T-helper 2 cell treated with Interferon-gamma antibody and Interleukin-4, amounts not matched to agents 100 ng/mL and 5 ng/mL, for 36 hours (primary cell): ENCODE measurements at regions not wholly inside any gene's neighbourhood (a gene's known extent, or its start where the extent isn't known, plus 50 kb on each side); places are given as distances from the start of the nearest gene placed in this dataset.

Source experiments
- intact Hi-C: fragments of 100-400 bp; cut with micrococcal nuclease; formaldehyde crosslinking; loops from one replicate; pipeline ENCODE4 v1.15.1; 2023

- intact Hi-C loops = no loop called here
Observed at GRCh38 chr6:110033101-110033500, 55.0 kb downstream of the GPR6 start.

GRCh38 chr6:110033749-110034666 is 55.9 kb downstream of the GPR6 start:
- intact Hi-C loops = no loop called here

- intact Hi-C loops = no loop called here
Observed at GRCh38 chr6:110034667-110035036, 56.5 kb downstream of the GPR6 start.

DNA sequence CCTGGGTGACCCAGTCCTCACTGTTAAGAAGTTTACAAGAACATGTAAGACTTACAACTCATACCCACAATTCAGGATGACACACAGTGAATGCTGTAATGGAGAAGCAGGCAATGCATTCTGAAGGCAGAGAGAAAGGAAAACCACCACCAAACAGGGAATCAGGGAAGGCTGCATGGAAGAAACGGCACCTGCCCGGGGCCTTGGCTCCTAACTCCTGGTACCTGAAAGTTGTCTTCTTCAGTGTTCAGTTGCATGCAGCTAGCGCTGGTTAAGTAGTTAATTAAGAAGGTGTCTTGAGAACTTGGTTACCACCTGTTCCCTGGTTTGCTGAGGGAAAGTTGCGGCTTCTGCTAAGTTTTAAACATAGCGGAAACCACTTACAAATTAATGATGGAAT is 57.2 kb downstream of the GPR6 start:
- intact Hi-C loops = no loop called here

DNA sequence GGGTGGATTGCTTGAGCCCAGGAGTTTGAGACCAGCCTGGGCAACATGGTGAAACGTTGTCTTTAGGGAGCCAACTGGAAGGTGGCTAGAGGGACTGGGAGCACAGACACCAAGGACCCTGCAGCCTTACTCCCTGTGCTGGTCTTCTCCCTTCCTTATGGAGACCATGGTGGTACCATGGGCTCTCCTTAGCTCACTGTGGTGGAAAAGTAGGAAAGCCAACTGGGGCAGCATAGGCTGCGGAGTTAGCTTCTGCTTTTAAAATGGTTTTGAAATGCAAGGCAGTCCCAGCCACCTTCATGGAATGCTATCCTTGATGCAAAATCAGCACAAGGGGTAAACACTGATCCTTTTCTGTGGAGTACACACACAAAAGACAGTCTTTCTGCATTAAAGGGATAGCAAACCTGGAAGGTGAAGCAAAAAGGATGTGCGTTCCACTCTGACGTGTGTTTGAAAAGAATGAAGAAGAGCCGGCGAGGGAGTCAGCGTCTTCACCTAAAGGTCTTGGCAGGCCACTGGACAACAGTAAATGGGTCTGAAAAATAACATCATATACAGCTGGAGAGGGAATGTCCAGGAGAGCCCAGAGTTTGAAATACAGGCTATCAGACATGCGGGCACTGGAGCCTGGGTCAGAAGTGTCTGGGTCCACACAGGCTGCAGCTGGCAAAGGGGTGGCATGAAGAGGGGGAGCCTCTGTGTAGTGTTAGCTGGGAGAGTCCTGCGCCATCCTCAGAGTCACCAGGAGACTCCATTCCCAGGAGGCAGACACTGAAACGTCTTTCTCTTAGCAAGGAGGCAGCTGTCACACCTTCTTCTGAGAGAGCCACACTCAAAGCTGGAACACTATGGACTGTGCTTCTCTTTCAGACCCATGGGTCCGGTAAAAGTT is 58.5 kb downstream of the GPR6 start:
- intact Hi-C loops = no loop called here

GRCh38 chr6:110037726-110038295 is 59.7 kb downstream of the GPR6 start:
- intact Hi-C loops = no loop called here

DNA sequence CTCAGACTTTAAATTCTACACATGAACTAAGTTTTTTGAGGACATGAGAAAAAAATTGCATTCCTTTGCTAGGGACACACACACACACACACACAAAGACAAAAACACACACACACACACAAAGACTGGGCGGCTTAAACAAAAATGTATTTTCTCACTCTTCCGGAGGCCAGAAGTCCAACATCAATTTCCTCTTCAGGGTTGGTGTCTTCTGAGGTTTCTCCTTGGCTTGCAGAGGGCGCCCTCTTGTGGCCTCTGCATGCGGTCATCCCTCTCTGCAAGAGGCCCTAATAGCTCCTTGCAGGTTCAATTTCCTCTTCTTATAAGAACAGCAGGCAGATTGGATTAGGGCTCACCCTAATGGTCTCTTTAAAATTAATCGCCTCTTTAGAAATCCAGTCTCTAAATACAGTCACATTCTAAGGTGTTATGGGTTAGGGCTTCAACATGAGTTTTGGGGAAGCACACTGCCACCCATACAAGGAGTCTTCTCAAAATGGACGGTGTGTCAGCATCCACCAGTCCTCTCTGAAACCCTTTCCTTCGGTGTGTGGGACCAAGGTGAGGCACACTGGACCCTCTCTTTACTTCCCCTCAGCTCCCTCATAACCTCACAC is 61.4 kb downstream of the GPR6 start:
- intact Hi-C loops = loop anchor here (1.0 kb wide), 3 partner anchors 334 to 512 kb away; no protein-coding TSS in a partner anchor

DNA sequence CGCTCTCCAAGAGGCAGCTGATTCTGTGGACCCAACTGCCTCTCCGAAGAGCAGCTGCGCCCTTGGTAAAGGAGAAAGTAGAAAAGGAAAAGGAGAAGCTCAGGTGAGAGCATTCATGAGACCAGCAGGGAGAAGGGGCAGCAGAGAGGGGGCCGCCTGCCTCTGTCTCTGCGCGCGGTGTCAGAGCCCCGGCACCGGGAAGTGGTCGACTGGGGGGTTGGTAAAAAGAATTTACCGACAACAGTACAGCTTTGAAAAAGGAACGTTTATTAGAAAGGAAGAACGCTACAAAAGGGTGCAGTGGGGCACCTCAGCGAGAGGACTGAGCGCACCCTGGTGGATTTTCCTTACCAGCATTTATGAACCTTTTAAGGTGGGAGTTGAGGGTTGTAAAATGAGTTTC is 61.9 kb downstream of the GPR6 start:
- intact Hi-C loops = loop anchor here (1.0 kb wide), 3 partner anchors 335 to 513 kb away; no protein-coding TSS in a partner anchor

GRCh38 chr6:110040716-110041115 is 62.6 kb downstream of the GPR6 start:
- intact Hi-C loops = no loop called here

- intact Hi-C loops = no loop called here
Observed at GRCh38 chr6:110041126-110041525, 63.0 kb downstream of the GPR6 start.

DNA sequence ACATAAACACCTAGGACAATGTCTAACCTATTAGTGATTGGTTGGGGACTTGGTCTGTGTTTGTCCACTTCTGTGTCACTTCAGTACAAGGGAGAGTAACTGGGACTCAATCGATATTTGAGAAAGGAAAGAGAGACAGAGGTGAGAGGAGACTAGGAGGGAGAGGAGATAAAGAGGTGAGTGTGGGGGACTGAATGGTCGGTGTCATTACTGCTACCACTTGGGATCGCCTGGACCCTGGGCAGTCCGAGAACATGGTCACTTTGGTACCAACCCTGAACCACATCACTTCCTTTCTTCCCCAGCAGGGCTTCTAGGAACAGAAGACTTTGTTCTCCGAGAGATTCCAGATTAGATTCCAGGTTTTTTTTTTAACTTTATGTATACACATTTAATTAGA is 63.7 kb downstream of the GPR6 start:
- intact Hi-C loops = no loop called here

- intact Hi-C loops = no loop called here
Observed at GRCh38 chr6:110042670-110043296, 64.7 kb downstream of the GPR6 start.

- intact Hi-C loops = no loop called here
Observed at GRCh38 chr6:110043366-110043994, 65.4 kb downstream of the GPR6 start.

- intact Hi-C loops = no loop called here
Observed at GRCh38 chr6:110044096-110044495, 66.0 kb downstream of the GPR6 start.

DNA sequence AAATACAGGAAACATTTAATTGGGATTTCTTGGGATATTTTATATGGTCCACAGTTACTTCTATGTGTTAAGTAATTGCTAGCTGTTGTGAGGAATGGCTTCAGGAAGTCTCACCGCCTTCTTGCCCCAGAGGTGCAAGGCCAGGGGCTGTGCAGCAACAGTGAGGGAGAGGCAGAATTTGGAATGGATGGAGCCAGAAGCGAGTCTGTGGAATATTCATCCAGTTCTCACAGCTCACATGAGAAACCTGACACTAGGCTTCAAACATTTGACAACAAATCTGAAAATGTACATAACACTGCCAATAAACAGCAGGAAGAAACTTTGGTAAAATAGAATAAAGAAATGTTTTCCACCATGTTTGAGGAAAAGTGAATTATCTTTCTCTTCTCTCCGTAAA is 66.5 kb downstream of the GPR6 start:
- intact Hi-C loops = no loop called here

DNA sequence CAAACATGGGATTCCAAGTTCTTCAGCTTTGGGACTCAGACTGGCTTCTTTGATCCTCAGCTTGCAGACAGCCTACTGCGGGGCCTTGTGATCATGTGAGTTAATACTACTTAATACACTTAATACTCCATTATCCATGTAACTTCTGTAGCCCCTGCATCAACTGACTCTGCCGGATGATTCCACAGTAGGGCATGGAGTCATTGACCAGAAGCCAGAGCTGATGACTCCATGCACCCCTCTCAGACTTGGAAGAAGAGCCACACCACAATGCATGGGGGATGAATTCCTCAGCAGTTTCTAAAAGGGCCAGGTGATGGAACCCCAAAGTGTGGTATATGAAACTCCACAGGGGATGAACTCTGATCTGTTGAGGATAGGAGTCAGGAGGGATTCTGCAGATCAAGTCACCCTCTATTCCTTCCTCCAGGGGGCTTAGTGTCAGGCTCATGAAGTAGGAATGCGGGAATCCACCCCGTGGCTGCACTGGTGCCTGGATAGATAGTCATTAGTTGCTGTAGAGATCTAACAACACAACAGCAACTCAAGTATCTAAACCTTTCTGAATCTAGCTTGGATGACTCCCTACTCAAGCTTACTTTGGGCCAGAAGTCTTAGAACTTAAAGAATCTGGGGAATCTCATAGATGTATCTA is 70.2 kb downstream of the GPR6 start:
- intact Hi-C loops = no loop called here

DNA sequence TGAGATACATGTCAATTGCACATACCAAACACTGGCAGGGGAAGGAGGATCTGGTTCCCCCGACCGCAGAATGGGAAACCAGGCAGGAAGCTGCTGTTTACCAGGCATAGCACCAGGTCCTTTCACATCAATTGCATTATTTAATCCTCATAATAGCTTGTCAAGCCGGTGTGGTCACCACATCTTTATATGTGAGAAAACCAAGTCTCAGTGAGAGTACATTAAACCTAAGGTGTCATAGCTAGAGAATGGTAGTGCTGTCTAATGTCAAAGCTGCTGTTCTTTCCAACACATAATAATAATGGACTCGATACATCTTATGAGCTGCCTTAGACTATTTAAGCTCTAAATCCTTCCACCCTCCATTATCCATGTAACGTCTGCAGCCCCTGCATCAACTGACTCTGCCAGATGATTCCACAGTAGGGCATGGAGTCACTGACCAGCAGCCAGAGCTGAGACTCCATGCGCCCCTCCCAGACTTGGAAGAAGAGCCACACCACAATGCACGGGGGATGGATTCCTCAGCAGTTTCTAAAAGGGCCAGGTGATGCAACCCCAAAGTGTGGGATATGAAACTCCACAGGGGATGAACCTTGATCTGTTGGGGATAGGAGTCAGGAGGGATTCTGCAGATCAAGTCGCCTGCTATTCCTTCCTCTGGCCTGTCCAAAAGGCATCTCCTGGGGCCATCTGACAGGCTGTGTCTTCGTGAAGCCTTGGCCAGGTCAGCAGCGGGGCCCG is 71.8 kb downstream of the GPR6 start:
- intact Hi-C loops = no loop called here
